GM19455 (cell line): ENCODE measurements at regions not wholly inside any gene's neighbourhood (a gene's known extent, or its start where the extent isn't known, plus 50 kb on each side); places are given as distances from the start of the nearest gene placed in this dataset.
A peak's percentile ranks its signal among the peaks of the same experiment; 100 is the strongest.

Source experiments
- ATAC-seq: cut with Tn5 transposase; IDR thresholded peaks from one replicate; pipeline ENCODE4 v1.9.1; 2021; ENCODE audit not compliant: unreplicated experiment

- no peak for ATAC-seq
Measured at GRCh38 chr3:84439476-84439875, 519.3 kb upstream of the CADM2 start.

GRCh38 chr3:84440291-84440690 is 518.5 kb upstream of the CADM2 start:
- no peak for ATAC-seq

GRCh38 chr3:84442533-84442932 is 516.3 kb upstream of the CADM2 start:
- no peak for ATAC-seq

DNA sequence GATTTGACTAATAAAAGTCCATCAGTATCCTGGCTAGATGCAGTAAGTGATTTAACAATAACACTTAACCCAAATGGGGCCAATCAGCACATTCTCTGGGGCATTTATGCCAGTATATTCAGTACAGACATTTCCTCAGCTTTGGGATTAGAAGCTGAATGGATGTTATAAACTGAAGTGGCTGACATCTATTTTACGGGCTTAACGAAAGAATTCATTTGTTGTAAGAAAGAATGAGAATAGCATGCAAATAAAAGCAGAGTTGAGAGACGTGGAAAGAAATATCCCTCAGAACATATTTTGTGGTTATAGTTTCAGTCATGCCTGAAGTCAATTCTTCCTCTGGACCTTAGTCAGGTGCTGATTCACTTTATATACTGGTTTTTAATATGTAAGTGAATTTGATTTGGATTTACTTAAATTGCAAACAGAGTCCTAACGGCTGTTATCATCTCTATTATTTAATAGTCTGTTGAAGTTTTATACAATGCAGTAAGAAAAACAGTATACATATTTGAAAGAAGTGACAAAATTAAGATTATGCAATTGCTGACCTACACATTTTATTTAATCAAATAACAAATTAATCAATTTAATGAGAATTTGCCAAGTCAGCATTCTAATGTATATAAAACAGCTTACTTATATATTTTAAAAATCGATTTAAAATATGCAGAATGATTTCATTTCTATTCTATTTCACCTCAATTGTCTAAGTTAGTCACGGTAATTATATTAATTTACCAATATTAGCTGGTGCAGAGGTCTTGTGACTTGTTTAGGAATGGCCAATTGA is 513.9 kb upstream of the CADM2 start:
- no peak for ATAC-seq

- ATAC-seq, result no peak
Measured at GRCh38 chr3:84487296-84487695, 471.5 kb upstream of the CADM2 start.

DNA sequence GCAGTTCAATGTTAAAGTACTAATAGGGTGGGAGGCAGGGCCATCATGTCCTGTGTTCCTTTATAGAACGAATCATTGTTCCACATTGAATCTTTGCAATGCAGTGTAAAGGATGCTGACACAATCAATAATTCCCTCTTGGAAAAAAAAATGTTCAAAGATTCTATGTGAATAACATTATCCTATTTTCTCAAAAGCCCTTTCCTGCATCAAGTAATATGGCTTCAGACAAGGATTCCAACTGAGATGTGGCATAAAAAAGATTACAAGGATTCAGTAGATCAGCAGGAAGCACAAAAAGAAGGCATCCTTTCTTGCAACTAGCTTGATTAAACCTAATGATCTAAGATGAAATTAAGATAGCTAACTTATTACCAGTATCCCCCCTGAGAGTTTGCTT is 454.0 kb upstream of the CADM2 start:
- no peak for ATAC-seq

DNA sequence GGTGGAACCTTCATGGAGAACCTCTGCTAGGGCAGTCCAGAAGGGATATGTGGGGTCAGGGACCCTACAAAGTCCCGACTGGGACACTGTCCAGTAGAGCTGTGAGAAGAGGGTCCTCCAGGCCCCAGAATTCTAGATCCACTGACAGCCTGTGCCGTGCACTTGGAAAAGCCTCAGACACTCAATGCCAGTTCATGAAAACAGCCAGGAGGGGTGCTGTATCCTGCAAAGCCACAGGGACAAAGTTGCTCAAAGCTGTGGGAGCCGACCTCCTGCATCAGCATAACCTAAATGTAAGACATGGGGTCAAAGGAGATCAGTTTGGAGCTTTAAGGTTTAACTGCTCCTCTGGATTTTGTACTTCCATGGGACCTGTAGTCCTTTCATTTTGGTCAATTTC is 448.8 kb upstream of the CADM2 start:
- ATAC-seq, result no peak

DNA sequence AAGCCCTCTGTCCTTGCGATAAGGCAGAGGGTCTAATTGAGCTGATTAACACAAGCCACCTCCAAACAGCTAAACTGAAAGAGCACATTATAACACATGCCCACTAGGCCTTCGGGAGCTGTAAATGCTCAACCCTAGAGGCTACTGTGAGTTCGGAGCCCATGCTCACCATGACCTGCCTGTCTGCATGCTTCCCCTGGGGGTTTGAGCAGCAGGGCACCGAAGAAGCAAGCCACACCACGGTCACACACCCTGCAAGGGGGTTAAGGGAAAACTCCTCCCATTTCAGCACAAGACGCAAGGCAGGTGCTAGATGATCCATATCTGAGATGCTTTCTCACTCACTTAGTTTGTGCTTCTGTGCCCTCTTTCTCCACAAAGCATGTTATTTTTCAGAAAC is 435.9 kb upstream of the CADM2 start:
- no peak for ATAC-seq

DNA sequence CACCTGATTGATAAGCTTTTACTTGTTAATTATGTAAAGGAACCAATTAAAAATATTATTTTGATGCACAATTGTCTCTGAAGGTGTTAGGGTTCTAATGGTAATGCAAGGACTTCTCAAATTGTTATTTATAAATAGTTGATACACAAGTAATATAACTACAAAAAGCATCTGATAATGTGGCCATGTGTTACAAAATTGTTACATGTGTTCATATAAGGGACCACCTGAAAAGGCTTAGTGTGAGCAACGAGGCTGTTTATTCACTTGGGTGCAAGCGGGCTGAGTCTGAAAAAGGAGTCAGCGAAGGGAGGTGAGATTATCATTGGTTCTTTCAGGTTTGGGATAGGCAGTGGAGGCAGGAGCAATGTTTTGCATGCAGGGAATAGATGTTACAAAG is 421.9 kb upstream of the CADM2 start:
- no peak for ATAC-seq

DNA sequence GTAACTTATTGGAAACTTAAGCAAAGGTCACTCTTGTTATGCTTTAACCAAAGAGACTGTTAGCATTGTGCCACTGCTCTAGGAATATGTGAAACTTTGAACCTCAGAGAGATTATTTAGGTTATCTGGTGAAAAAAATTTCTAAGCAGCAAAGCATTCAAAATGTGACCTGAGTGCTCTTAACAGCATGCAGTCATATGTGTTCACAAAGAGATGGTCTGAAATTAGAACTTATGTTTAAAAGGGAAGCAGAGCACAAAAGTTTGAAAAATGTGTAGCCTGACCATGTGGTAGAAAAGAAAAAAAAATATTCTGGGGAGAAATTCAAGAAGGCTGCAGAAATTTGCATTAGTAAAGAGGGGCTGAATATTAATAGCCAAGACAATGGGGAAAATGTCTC is 420.2 kb upstream of the CADM2 start:
- ATAC-seq, result no peak

GRCh38 chr3:84547207-84547606 is 411.6 kb upstream of the CADM2 start:
- no peak for ATAC-seq

GRCh38 chr3:84547971-84548970 is 410.5 kb upstream of the CADM2 start:
- ATAC-seq, result peak; percentile 91

DNA sequence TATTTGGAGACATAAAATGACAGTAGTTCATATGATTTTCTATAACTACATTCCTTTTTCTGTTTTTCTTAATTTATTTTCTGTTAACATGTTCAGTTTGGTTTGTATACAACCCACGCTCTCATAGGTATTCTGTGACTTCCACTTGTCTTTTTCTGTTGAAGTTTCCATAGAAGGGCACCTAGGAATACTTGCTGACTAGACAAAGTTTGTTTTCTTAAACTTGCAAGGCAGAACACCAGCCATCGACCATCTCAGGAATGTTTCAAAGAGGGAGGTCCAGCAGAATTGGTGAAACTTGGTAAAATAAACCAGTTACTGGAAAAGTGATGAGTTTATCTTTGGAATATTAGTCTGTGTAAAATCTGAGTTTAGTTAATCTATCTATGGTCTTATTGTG is 403.2 kb upstream of the CADM2 start:
- ATAC-seq, result no peak

GRCh38 chr3:84566256-84566655 is 392.5 kb upstream of the CADM2 start:
- ATAC-seq, result no peak

GRCh38 chr3:84567796-84568195 is 391.0 kb upstream of the CADM2 start:
- no peak for ATAC-seq

DNA sequence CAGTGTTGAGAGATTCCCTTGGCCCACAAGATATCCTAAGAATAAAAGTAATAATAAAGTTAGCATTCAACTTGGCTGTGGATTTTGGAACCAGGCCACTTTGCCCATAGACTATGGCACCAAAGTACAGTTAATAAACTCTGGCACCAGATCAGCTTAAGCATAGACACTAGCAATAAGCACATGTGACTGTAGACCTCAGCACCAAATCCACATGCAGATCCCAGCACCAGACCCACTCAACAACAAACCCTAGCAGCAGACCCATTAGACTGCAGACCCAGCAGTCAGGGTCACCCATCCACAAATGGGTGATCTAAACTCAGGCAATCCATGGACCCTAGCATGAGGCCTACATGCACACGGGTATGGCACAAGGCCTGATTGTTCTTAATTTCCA is 384.8 kb upstream of the CADM2 start:
- no peak for ATAC-seq

DNA sequence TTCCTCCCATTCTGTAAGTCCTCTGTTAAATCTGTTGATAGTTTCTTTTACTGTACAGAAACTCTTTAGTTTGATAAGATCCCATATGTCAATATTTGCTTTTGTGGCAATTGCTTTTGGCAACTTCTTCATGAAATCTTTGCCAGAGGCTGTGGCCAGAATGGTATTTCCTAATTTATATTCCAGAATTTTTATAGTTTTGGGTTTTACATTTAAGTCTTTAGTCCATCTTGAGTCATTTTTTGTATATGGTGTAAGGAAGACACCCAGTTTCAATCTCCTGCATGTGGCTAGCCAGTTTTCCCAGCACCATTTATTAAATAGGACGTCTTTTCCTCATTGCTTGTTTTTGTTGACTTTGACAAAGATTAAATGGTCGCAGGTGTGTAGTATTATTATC is 372.4 kb upstream of the CADM2 start:
- ATAC-seq, result no peak

GRCh38 chr3:84600703-84601225 is 358.0 kb upstream of the CADM2 start:
- ATAC-seq, result no peak

GRCh38 chr3:84601303-84601702 is 357.5 kb upstream of the CADM2 start:
- ATAC-seq, result no peak

DNA sequence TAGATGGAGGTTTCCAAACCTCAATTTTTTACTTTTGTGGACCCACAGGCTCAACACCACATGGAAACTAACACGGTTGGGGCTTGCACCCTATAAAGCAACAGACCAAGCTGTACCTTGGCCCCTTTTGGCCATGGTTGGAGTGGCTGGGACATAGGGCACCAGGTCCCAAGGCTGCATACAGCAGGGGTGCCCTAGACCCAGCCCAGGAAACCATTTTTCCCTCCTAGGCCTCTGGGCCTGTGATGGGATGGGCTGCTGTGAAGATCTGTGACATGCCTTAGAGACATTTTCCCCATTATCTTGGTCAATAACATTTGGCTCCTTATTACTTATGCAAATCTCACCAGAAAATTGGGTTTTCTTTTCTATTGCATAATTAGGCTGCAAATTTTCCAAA is 337.0 kb upstream of the CADM2 start:
- ATAC-seq, result no peak

- no peak for ATAC-seq
Measured at GRCh38 chr3:84634668-84635067, 324.1 kb upstream of the CADM2 start.

DNA sequence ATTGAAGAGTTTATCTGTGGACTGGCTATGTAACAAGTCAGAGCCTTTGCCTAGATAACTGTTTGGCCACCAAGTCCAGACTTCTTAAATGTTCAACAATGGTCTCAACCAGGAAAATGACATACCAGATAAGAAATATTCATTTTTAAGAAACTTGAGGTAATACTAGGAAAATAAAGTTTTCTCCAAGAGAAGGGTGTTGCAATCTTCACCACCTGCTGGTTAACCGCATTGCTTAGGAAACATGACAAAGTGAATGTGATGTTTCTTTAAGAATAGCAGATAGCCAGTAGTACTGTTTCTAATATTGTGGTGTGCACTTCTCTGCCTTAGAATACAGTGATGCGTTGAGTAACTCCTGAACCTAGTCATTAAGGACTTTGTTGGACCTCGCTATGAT is 321.5 kb upstream of the CADM2 start:
- ATAC-seq, result no peak
